PC-9 (cell line): ENCODE measurements at regions not wholly inside any gene's neighbourhood (a gene's known extent, or its start where the extent isn't known, plus 50 kb on each side); places are given as distances from the start of the nearest gene placed in this dataset.
"Not testable (repeated sequence)": the region's sequence is repeated elsewhere in the genome, so short reads cannot be mapped to it uniquely, and the experiment has no call there.

Experiments used
- BruUV-seq: library from RNA; stranded (reverse); fragments of 400-500 nt; replicated peaks from 2 replicates; lab custom pipeline; 2021; lab: Mats Ljungman, UMichigan
- CTCF ChIA-PET: fragments of 300-600 bp; sonication (Branson Sonifier 250); formaldehyde crosslinking; loops from one replicate; lab custom pipeline; 2022; ENCODE audit warnings: antibody characterized with exemption; lab: Charles Lee
- POLR2A ChIA-PET: fragments of 300-600 bp; sonication (Branson Sonifier 250); formaldehyde crosslinking; loops from one replicate; lab custom pipeline; 2022; ENCODE audit warnings: antibody characterized with exemption; ENCODE audit not compliant: unreplicated experiment; lab: Charles Lee
- DNase-seq, 2 experiments: peaks; one replicate each; pipeline versions ENCODE4 v3.0.0 to v3.0.0-alpha.2; 2015 to 2022; ENCODE audit warnings: mixed read lengths in 1 of 2
- H2AFZ ChIP-seq: fragments of 200-600 bp; sonication (generic); 2 replicates; pipeline ENCODE4 v1.8.1; 2017; ENCODE audit warnings: antibody characterized with exemption
- H3F3A ChIP-seq: fragments of 200-600 bp; sonication (generic); 2 replicates; pipeline ENCODE4 v1.8.1; 2017; ENCODE audit warnings: antibody characterized with exemption, mild to moderate bottlenecking, low read depth; ENCODE audit not compliant: insufficient read depth
- H3K27ac ChIP-seq: fragments of 200-600 bp; sonication (generic); 2 replicates; pipeline ENCODE4 v1.6.1; 2016; ENCODE audit warnings: mixed run types
- H3K27me3 ChIP-seq: fragments of 200-600 bp; sonication (generic); 2 replicates; pipeline ENCODE4 v1.6.1; 2016; ENCODE audit warnings: low read depth, mixed run types; ENCODE audit not compliant: insufficient read depth
- H3K36me3 ChIP-seq: fragments of 200-600 bp; sonication (generic); 2 replicates; pipeline ENCODE4 v1.6.1; 2016; ENCODE audit warnings: low read depth, mixed run types
- H3K4me1 ChIP-seq: fragments of 200-600 bp; sonication (generic); replicated peaks from 2 replicates; pipeline ENCODE4 v1.6.1; 2016; ENCODE audit warnings: mixed run types; ENCODE audit not compliant: insufficient read depth
- H3K4me2 ChIP-seq: fragments of 200-600 bp; sonication (generic); 2 replicates; pipeline ENCODE4 v1.6.1; 2017; ENCODE audit warnings: mixed run types
- H3K4me3 ChIP-seq: fragments of 200-600 bp; sonication (generic); 2 replicates; pipeline ENCODE4 v1.6.1; 2016; ENCODE audit warnings: mixed run types
- H3K79me2 ChIP-seq: fragments of 200-600 bp; sonication (generic); 2 replicates; pipeline ENCODE4 v1.6.1; 2017; ENCODE audit warnings: low read depth, mixed run types
- H3K9me2 ChIP-seq: fragments of 200-600 bp; sonication (generic); 2 replicates; pipeline ENCODE4 v1.8.1; 2017; ENCODE audit warnings: mild to moderate bottlenecking; ENCODE audit not compliant: insufficient read depth
- H3K9me3 ChIP-seq: fragments of 200-600 bp; sonication (generic); 2 replicates; pipeline ENCODE4 v1.8.1; 2016; ENCODE audit warnings: low read depth; ENCODE audit not compliant: insufficient read depth
- H4K20me1 ChIP-seq: fragments of 200-600 bp; sonication (generic); 2 replicates; pipeline ENCODE4 v1.8.1; 2017; ENCODE audit not compliant: insufficient read depth
- CTCF ChIP-seq: fragments of 200-600 bp; sonication (generic); conservative IDR thresholded peaks from 2 replicates; pipeline ENCODE4 v1.6.1; 2017; ENCODE audit warnings: mixed run types, antibody characterized with exemption, mild to moderate bottlenecking, moderate library complexity
- EZH2 ChIP-seq: fragments of 200-600 bp; sonication (generic); IDR thresholded peaks from 2 replicates; pipeline ENCODE4 v1.8.0; 2017; ENCODE audit warnings: antibody characterized with exemption, low read depth
- intact Hi-C: fragments of 100-400 bp; cut with micrococcal nuclease; formaldehyde crosslinking; loops from one replicate; pipeline ENCODE4 v1.10.0; 2022; ENCODE audit not compliant: unreplicated experiment

GRCh38 chr1:5603353-5604104, 388.7 kb downstream of the NPHP4 start:
- no peak overlapping the region for H3K4me3 ChIP-seq
- no peaks in the 10 kb centered on the region for H3K36me3 ChIP-seq
- H3K27ac ChIP-seq = no peak overlapping the region
- H4K20me1 ChIP-seq = no peaks in the 10 kb centered on the region
- no peak overlapping the region for H3K4me2 ChIP-seq
- no peak for DNase-seq
- no peaks in the 10 kb centered on the region for H3K9me2 ChIP-seq
- H2AFZ ChIP-seq = no peak overlapping the region
- BruUV-seq = no TSS peak
- no peaks in the 10 kb centered on the region for H3K9me3 ChIP-seq
- intact Hi-C loops = no loop called here
- no peak for TF ChIP-seq CTCF
- no peak for TF ChIP-seq EZH2
- CTCF ChIA-PET = no interaction called here
- H3K4me1 ChIP-seq = no peaks in the 10 kb centered on the region
- H3K27me3 ChIP-seq = no peaks in the 10 kb centered on the region
- H3K79me2 ChIP-seq = no peaks in the 10 kb centered on the region
- no peaks in the 10 kb centered on the region for H3F3A ChIP-seq
- POLR2A ChIA-PET = no interaction called here

- intact Hi-C loops, H3K4me3 ChIP-seq, H3K9me3 ChIP-seq, H3K27me3 ChIP-seq, DNase-seq, H2AFZ ChIP-seq, H3K36me3 ChIP-seq, H3K4me2 ChIP-seq, H3K9me2 ChIP-seq, H4K20me1 ChIP-seq, H3K4me1 ChIP-seq, H3K79me2 ChIP-seq, CTCF ChIA-PET, H3F3A ChIP-seq, H3K27ac ChIP-seq, POLR2A ChIA-PET, BruUV-seq: not testable (repeated sequence)
Observed at GRCh38 chr1:5602718-5603117, 389.5 kb downstream of the NPHP4 start.

GRCh38 chr1:5601516-5601915, 390.7 kb downstream of the NPHP4 start:
- Histone ChIP-seq H3K4me2 (no peak overlapping the region), H3K79me2 (no peaks in the 10 kb centered on the region), H3K9me3 (no peaks in the 10 kb centered on the region), H3K9me2 (no peaks in the 10 kb centered on the region), H3K4me1 (peaks cover 3% of the 10 kb centered on the region; the same call in 1 of the 2 replicates), H2AFZ (no peak overlapping the region), H3F3A (no peaks in the 10 kb centered on the region), H3K27ac (no peak overlapping the region), H3K4me3 (no peak overlapping the region), H4K20me1 (no peaks in the 10 kb centered on the region), H3K36me3 (no peaks in the 10 kb centered on the region), H3K27me3 (no peaks in the 10 kb centered on the region)
- POLR2A ChIA-PET = no interaction called here
- BruUV-seq = no TSS peak
- CTCF ChIA-PET = no interaction called here
- DNase-seq = no peak
- TF ChIP-seq EZH2 (no peak), CTCF (no peak)
- intact Hi-C loops = no loop called here

- Histone ChIP-seq H3K9me2 (no peaks in the 10 kb centered on the region), H2AFZ (no peak overlapping the region), H3K9me3 (no peaks in the 10 kb centered on the region), H3K4me2 (no peak overlapping the region), H4K20me1 (no peaks in the 10 kb centered on the region), H3F3A (no peaks in the 10 kb centered on the region), H3K27ac (no peak overlapping the region), H3K36me3 (no peaks in the 10 kb centered on the region), H3K4me3 (no peak overlapping the region), H3K79me2 (no peaks in the 10 kb centered on the region), H3K4me1 (peaks cover 3% of the 10 kb centered on the region; the same call in 1 of the 2 replicates), H3K27me3 (no peaks in the 10 kb centered on the region)
- ChIA-PET CTCF (no interaction called here), POLR2A (no interaction called here)
- no TSS peak for BruUV-seq
- DNase-seq = no peak
- intact Hi-C loops = no loop called here
- no peak for TF ChIP-seq CTCF
- TF ChIP-seq EZH2 = no peak
Observed at GRCh38 chr1:5599541-5599940, 392.7 kb downstream of the NPHP4 start.
